ENCODE measurements at regions not wholly inside any gene's neighbourhood (a gene's known extent, or its start where the extent isn't known, plus 50 kb on each side); places are given as distances from the start of the nearest gene placed in this dataset.

GRCh38 chr7:94769724-94770123 is 113.8 kb upstream of the SGCE start:
- Histone ChIP-seq H3K4me3 (no peak overlapping the region), H3K9me2 (replicated peaks; ENCODE audit: insufficient read depth) (no peaks in the 10 kb centered on the region), H2AFZ (no peak overlapping the region), H3K4me2 (no peak overlapping the region), H4K20me1 (ENCODE audit: insufficient read depth, poor library complexity, severe bottlenecking) (no peaks in the 10 kb centered on the region), H3K4me1 (ENCODE audit: insufficient read depth) (no peaks in the 10 kb centered on the region), H3K27ac (no peak overlapping the region), H3K27me3 (no peaks in the 10 kb centered on the region), H3K36me3 (replicated peaks; ENCODE audit: insufficient read depth, low read depth) (no peaks in the 10 kb centered on the region), H3K79me2 (no peaks in the 10 kb centered on the region), H3K9me3 (ENCODE audit: low read depth) (no peaks in the 10 kb centered on the region)
- no peak for DNase-seq (ENCODE audit: low spot score)
- TF ChIP-seq, protein P1, sequence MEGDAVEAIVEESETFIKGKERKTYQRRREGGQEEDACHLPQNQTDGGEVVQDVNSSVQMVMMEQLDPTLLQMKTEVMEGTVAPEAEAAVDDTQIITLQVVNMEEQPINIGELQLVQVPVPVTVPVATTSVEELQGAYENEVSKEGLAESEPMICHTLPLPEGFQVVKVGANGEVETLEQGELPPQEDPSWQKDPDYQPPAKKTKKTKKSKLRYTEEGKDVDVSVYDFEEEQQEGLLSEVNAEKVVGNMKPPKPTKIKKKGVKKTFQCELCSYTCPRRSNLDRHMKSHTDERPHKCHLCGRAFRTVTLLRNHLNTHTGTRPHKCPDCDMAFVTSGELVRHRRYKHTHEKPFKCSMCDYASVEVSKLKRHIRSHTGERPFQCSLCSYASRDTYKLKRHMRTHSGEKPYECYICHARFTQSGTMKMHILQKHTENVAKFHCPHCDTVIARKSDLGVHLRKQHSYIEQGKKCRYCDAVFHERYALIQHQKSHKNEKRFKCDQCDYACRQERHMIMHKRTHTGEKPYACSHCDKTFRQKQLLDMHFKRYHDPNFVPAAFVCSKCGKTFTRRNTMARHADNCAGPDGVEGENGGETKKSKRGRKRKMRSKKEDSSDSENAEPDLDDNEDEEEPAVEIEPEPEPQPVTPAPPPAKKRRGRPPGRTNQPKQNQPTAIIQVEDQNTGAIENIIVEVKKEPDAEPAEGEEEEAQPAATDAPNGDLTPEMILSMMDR (IDR thresholded peaks at IDR 0.05; ENCODE audit: poor library complexity), result no peak
- TF ChIP-seq EZH2phosphoT487 (IDR thresholded peaks at IDR 0.05; ENCODE audit: low read depth, severe bottlenecking, unreplicated experiment), result no peak
- 91% methylated on average over 2 of the region's 2 CpGs for WGBS (ENCODE audit: low lambda C conversion rate, missing lambda C conversion rate)

- Histone ChIP-seq H3K27me3 (no peaks in the 10 kb centered on the region), H4K20me1 (ENCODE audit: insufficient read depth, poor library complexity, severe bottlenecking) (no peaks in the 10 kb centered on the region), H3K36me3 (replicated peaks; ENCODE audit: insufficient read depth, low read depth) (no peaks in the 10 kb centered on the region), H3K4me2 (no peak overlapping the region), H3K79me2 (no peaks in the 10 kb centered on the region), H3K4me1 (ENCODE audit: insufficient read depth) (peaks cover 6% of the 10 kb centered on the region), H3K4me3 (no peak overlapping the region), H3K9me2 (replicated peaks; ENCODE audit: insufficient read depth) (no peaks in the 10 kb centered on the region), H3K9me3 (ENCODE audit: low read depth) (no peaks in the 10 kb centered on the region), H3K27ac (no peak overlapping the region), H2AFZ (no peak overlapping the region)
- TF ChIP-seq EZH2 (IDR thresholded peaks at IDR 0.05; ENCODE audit: borderline replicate concordance), result no peak
- TF ChIP-seq, protein P1 (IDR thresholded peaks at IDR 0.05; ENCODE audit: poor library complexity), result no peak
- TF ChIP-seq EZH2phosphoT487 (IDR thresholded peaks at IDR 0.05; ENCODE audit: low read depth, severe bottlenecking, unreplicated experiment), result no peak
- WGBS (ENCODE audit: low lambda C conversion rate, missing lambda C conversion rate), result 40% methylated on average over 3 of the region's 3 CpGs
- peak; percentile 13 for DNase-seq (ENCODE audit: low spot score)
These were observed 123.0 kb upstream of the SGCE start for GRCh38 chr7:94778711-94779459.

GRCh38 chr7:94779861-94780260 is 123.9 kb upstream of the SGCE start:
- H3K4me3 ChIP-seq, result no peak overlapping the region
- no peak for DNase-seq (ENCODE audit: low spot score)
- no peaks in the 10 kb centered on the region for H3K9me2 ChIP-seq (replicated peaks; ENCODE audit: insufficient read depth)
- no peak overlapping the region for H3K27ac ChIP-seq
- no peak overlapping the region for H2AFZ ChIP-seq
- H4K20me1 ChIP-seq (ENCODE audit: insufficient read depth, poor library complexity, severe bottlenecking), result no peaks in the 10 kb centered on the region
- H3K79me2 ChIP-seq, result no peaks in the 10 kb centered on the region
- 79% methylated on average over 1 of the region's 1 CpG for WGBS (ENCODE audit: low lambda C conversion rate, missing lambda C conversion rate)
- no peak overlapping the region for H3K4me2 ChIP-seq
- no peaks in the 10 kb centered on the region for H3K9me3 ChIP-seq (ENCODE audit: low read depth)
- TF ChIP-seq, protein P1 (IDR thresholded peaks at IDR 0.05; ENCODE audit: poor library complexity), result no peak
- TF ChIP-seq EZH2 (IDR thresholded peaks at IDR 0.05; ENCODE audit: borderline replicate concordance), result no peak
- no peak for TF ChIP-seq EZH2phosphoT487 (IDR thresholded peaks at IDR 0.05; ENCODE audit: low read depth, severe bottlenecking, unreplicated experiment)
- H3K27me3 ChIP-seq, result no peaks in the 10 kb centered on the region
- H3K36me3 ChIP-seq (replicated peaks; ENCODE audit: insufficient read depth, low read depth), result no peaks in the 10 kb centered on the region
- peaks cover 6% of the 10 kb centered on the region for H3K4me1 ChIP-seq (ENCODE audit: insufficient read depth)
